ENCODE measurements at regions not wholly inside any gene's neighbourhood (a gene's known extent, or its start where the extent isn't known, plus 50 kb on each side); places are given as distances from the start of the nearest gene placed in this dataset.
A peak's percentile ranks its signal among the peaks of the same experiment; 100 is the strongest.

DNA sequence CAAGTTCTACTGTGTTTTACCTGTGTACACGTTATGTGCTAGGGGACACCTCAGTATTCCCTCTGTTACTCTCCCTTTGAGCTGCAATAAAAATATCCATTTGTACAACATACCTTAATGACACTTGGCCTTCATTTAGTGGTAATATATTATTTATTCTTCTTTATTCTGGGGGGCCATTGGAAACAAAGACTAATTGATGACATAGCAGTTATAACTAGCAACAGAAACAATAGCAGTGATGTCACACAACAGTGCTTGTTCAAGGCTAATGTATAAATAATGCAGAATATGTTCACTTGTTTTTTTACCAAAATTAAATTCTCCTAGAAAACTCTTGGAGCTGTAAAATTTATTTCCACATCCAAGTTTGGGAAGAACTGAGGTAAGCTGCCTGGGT is 92.2 kb upstream of the FAM83B start:
- H3K27me3 ChIP-seq (ENCODE audit: control insufficient read depth, insufficient read depth, low read length) = no peaks in the 10 kb centered on the region
- H3K27ac ChIP-seq (ENCODE audit: low read depth, low read length) = no peak overlapping the region
- H3K4me1 ChIP-seq (ENCODE audit: control insufficient read depth, insufficient read depth, low read length) = peaks cover 10% of the 10 kb centered on the region
- no peak overlapping the region for H3K4me3 ChIP-seq (ENCODE audit: low read depth, low read length)
- H3K9me3 ChIP-seq (ENCODE audit: control insufficient read depth, insufficient read depth, low read depth, low read length) = no peaks in the 10 kb centered on the region
- H3K36me3 ChIP-seq (ENCODE audit: control insufficient read depth, insufficient read depth, low read length) = no peaks in the 10 kb centered on the region
- H3K9ac ChIP-seq (ENCODE audit: low read length) = no peak overlapping the region

DNA sequence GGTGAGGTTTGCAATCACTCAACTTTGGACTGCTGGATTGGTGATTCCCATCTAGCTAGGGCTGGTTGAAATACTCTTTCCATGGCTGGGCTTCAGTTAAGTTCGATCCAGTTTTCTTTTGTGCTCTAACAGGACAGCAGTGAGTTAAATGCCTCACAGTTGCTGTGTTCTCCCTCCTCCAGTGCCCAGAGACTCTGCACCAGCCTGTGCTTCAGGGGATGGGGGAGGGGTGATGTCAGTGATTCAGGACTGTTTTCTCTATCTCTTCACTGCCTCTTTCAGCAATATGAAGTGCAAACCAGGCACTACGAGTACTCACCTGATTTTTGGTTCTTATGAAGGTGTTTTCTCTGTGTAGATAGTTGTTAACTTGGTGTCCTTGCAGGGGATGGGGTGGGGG is 88.2 kb upstream of the FAM83B start:
- no peaks in the 10 kb centered on the region for H3K9me3 ChIP-seq (ENCODE audit: control insufficient read depth, insufficient read depth, low read depth, low read length)

DNA sequence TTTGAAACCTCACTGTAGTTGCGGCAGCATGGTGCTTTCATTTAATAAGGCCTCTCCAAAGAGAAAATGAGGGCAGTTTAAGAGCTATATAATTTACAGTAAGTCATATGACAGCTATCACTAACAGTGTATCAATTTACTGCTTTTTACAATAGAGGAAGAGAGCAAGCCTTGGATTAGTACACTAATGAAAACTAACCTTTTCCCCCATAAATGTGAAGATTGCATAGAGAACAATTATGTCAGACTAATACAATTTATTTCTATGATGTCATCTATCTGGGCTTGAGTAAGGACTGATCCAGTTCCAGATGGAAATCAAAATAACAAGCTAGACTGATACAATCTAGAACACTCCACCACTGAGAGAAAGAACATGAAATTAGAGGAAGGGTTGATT is 78.1 kb upstream of the FAM83B start:
- no peaks in the 10 kb centered on the region for H3K9me3 ChIP-seq (ENCODE audit: control insufficient read depth, insufficient read depth, low read depth, low read length)
- H3K27me3 ChIP-seq (ENCODE audit: control insufficient read depth, insufficient read depth, low read length) = no peaks in the 10 kb centered on the region
- H3K4me1 ChIP-seq (ENCODE audit: control insufficient read depth, insufficient read depth, low read length) = no peaks in the 10 kb centered on the region
- H3K27ac ChIP-seq (ENCODE audit: low read depth, low read length) = no peak overlapping the region
- H3K9ac ChIP-seq (ENCODE audit: low read length) = no peak overlapping the region
- H3K4me3 ChIP-seq (ENCODE audit: low read depth, low read length) = no peak overlapping the region
- no peaks in the 10 kb centered on the region for H3K36me3 ChIP-seq (ENCODE audit: control insufficient read depth, insufficient read depth, low read length)

More for the DNA sequence above, 88.2 kb upstream of the FAM83B start:
- Histone ChIP-seq H3K4me3 (ENCODE audit: low read depth, low read length) (no peak overlapping the region), H3K27me3 (ENCODE audit: control insufficient read depth, insufficient read depth, low read length) (no peaks in the 10 kb centered on the region), H3K9ac (ENCODE audit: low read length) (no peak overlapping the region), H3K27ac (ENCODE audit: low read depth, low read length) (no peak overlapping the region), H3K36me3 (ENCODE audit: control insufficient read depth, insufficient read depth, low read length) (no peaks in the 10 kb centered on the region), H3K4me1 (ENCODE audit: control insufficient read depth, insufficient read depth, low read length) (peaks cover 10% of the 10 kb centered on the region)

DNA sequence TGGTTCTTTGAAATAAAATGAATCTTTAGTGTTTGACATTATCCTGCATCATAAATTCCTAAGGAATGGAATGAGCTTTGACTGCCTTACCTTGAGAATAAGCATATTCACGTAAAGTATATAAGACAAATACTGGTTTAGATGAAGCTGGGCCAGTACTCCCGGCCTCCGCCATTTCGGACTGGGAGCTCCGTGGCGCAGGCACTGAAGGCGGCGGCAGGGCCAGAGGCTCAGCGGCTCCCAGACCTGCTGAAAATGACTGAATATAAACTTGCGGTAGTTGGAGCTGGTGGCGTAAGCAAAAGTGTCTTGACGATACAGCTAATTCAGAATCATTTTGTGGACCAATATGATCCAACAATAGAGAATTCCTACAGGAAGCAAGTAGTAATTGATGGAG is 76.2 kb upstream of the FAM83B start:
- no peak overlapping the region for H3K27ac ChIP-seq (ENCODE audit: low read depth, low read length)
- no peaks in the 10 kb centered on the region for H3K9me3 ChIP-seq (ENCODE audit: control insufficient read depth, insufficient read depth, low read depth, low read length)
- no peaks in the 10 kb centered on the region for H3K4me1 ChIP-seq (ENCODE audit: control insufficient read depth, insufficient read depth, low read length)
- no peaks in the 10 kb centered on the region for H3K27me3 ChIP-seq (ENCODE audit: control insufficient read depth, insufficient read depth, low read length)
- H3K36me3 ChIP-seq (ENCODE audit: control insufficient read depth, insufficient read depth, low read length) = no peaks in the 10 kb centered on the region
- no peak overlapping the region for H3K4me3 ChIP-seq (ENCODE audit: low read depth, low read length)
- no peak overlapping the region for H3K9ac ChIP-seq (ENCODE audit: low read length)

DNA sequence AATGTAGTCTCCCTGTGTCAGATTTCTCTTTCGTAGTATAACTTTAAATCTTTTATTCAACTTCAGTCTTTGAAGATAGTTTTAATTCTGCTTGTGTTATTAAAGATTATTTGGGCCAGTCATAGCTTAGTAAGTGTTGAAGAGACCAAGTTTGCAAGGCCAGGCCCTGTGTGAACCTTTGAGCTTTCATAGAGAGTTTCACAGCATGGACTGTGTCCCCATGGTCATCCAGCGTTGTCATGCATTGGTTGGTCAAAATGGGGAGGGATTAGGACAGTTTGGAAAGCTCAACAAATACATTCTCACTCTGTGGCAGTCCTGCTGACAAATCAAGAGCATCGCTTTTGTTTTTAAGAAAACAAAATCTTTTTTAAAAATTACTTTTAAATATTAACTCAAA is 74.6 kb upstream of the FAM83B start:
- Histone ChIP-seq H3K9ac (ENCODE audit: low read length) (no peak overlapping the region), H3K4me3 (ENCODE audit: low read depth, low read length) (no peak overlapping the region), H3K27ac (ENCODE audit: low read depth, low read length) (no peak overlapping the region), H3K4me1 (ENCODE audit: control insufficient read depth, insufficient read depth, low read length) (0 out of 2 replicates have a peak, but pooled peaks cover under 1% of the 10 kb centered on the region), H3K9me3 (ENCODE audit: control insufficient read depth, insufficient read depth, low read depth, low read length) (no peaks in the 10 kb centered on the region), H3K27me3 (ENCODE audit: control insufficient read depth, insufficient read depth, low read length) (no peaks in the 10 kb centered on the region), H3K36me3 (ENCODE audit: control insufficient read depth, insufficient read depth, low read length) (no peaks in the 10 kb centered on the region)

DNA sequence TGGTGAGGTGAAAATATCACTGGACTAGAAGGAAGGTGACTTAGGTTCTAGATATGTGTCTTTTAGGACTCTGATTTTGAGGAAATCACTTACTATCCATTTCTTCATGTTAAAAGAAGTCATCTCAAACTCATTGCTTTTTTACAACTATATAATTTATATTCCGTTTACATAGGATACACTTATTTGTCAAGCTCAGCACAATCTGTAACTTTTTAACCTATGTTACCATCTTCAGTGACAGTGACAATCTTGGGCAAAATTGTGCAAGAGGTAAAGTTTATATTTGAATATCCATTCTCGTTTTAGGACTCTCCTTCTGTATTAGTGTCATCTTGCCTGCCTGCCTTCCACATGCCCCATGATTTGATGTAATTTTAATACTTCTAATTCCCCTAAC is 74.0 kb upstream of the FAM83B start:
- Histone ChIP-seq H3K36me3 (ENCODE audit: control insufficient read depth, insufficient read depth, low read length) (no peaks in the 10 kb centered on the region), H3K9ac (ENCODE audit: low read length) (no peak overlapping the region), H3K27me3 (ENCODE audit: control insufficient read depth, insufficient read depth, low read length) (no peaks in the 10 kb centered on the region), H3K4me3 (ENCODE audit: low read depth, low read length) (no peak overlapping the region), H3K9me3 (ENCODE audit: control insufficient read depth, insufficient read depth, low read depth, low read length) (no peaks in the 10 kb centered on the region), H3K4me1 (ENCODE audit: control insufficient read depth, insufficient read depth, low read length) (peaks cover 7% of the 10 kb centered on the region), H3K27ac (ENCODE audit: low read depth, low read length) (no peak overlapping the region)

DNA sequence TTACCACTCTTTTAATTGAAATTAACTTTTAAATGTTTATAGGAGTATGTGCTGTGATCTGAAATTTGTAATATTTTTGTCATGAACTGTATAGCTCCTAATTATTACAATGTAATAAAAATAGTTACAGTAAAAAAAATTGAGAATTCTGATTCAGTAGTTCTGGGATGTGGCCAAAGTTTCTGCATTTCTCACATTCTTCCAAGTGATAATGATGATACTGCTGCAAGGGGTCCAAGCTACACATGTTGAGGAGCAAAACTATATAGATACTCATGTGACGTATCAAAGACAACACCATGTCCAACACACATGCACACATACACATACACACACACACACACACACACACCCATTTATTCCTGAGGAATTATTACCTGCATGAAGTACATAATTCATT is 71.0 kb upstream of the FAM83B start:
- H3K27me3 ChIP-seq (ENCODE audit: control insufficient read depth, insufficient read depth, low read length) = no peaks in the 10 kb centered on the region
- H3K9me3 ChIP-seq (ENCODE audit: control insufficient read depth, insufficient read depth, low read depth, low read length) = no peaks in the 10 kb centered on the region
- no peaks in the 10 kb centered on the region for H3K36me3 ChIP-seq (ENCODE audit: control insufficient read depth, insufficient read depth, low read length)
- no peak overlapping the region for H3K4me3 ChIP-seq (ENCODE audit: low read depth, low read length)
- H3K4me1 ChIP-seq (ENCODE audit: control insufficient read depth, insufficient read depth, low read length) = peaks cover 8% of the 10 kb centered on the region
- no peak overlapping the region for H3K9ac ChIP-seq (ENCODE audit: low read length)
- no peak overlapping the region for H3K27ac ChIP-seq (ENCODE audit: low read depth, low read length)

DNA sequence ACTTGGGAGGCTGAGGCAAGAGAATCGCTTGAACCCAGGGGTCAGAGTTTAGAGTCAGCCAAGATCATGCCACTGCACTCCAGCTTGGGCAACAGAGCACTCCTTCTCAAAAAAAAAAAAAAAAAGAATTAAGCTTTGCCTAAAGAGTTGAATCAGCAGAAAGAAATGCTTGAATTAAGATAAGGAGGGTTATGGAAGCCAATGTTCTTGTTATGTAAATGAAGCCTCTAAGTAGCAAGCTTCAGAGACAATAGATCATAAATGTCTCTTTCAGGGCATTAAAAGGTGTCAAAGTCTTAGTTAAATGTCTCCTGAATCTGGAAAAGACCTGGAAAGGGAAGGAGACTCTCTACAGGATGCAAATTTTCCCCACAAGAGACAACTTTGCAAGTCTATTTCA is 69.7 kb upstream of the FAM83B start:
- peaks cover 8% of the 10 kb centered on the region for H3K4me1 ChIP-seq (ENCODE audit: control insufficient read depth, insufficient read depth, low read length)
- H3K4me3 ChIP-seq (ENCODE audit: low read depth, low read length) = no peak overlapping the region; the same call in 1 of the 2 replicates
- no peaks in the 10 kb centered on the region for H3K27me3 ChIP-seq (ENCODE audit: control insufficient read depth, insufficient read depth, low read length)
- no peaks in the 10 kb centered on the region for H3K36me3 ChIP-seq (ENCODE audit: control insufficient read depth, insufficient read depth, low read length)
- no peaks in the 10 kb centered on the region for H3K9me3 ChIP-seq (ENCODE audit: control insufficient read depth, insufficient read depth, low read depth, low read length)
- H3K9ac ChIP-seq (ENCODE audit: low read length) = no peak overlapping the region
- peak overlapping the region; percentile 80; the same call in 1 of the 2 replicates for H3K27ac ChIP-seq (ENCODE audit: low read depth, low read length)

DNA sequence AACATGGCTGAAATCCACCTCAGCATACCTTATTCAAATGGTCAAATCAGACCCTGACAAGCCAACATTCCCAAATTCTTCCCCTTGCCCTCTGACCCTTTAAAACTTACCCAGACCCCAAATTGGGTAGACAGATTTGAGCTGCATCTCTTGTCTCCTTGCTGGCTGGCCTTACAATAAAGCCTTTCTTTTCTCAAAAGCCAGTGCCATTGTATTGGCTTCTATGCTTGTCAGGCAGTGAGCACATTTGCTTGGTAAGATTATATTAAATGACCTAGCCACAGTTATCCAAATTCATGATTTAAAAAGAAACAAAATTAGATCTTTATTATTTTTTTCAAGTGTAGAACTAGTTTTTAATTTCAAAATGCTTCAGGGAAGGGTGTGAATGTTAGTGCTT is 67.8 kb upstream of the FAM83B start:
- no peak overlapping the region for H3K27ac ChIP-seq (ENCODE audit: low read depth, low read length)
- no peaks in the 10 kb centered on the region for H3K36me3 ChIP-seq (ENCODE audit: control insufficient read depth, insufficient read depth, low read length)
- H3K9me3 ChIP-seq (ENCODE audit: control insufficient read depth, insufficient read depth, low read depth, low read length) = no peaks in the 10 kb centered on the region
- peaks cover 8% of the 10 kb centered on the region for H3K4me1 ChIP-seq (ENCODE audit: control insufficient read depth, insufficient read depth, low read length)
- H3K9ac ChIP-seq (ENCODE audit: low read length) = no peak overlapping the region
- H3K4me3 ChIP-seq (ENCODE audit: low read depth, low read length) = no peak overlapping the region
- no peaks in the 10 kb centered on the region for H3K27me3 ChIP-seq (ENCODE audit: control insufficient read depth, insufficient read depth, low read length)

DNA sequence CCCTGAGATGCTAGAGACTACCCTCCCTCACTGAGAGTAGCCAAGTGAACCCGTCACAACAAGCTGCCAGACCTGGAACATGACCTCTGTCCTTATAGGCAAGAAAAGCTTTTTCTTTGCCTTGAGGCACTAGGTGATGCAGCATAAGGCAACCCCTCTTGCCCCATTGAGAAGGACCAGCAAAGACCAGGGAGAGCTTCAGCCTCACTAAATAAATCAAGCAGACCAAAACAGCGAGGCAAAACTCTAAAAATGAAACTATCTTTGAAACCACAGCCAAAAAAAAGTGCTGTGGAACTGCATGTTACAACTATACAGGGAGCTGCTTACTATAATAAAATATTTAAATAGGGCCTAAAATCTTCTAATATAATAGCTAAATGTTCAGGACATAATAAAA is 62.6 kb upstream of the FAM83B start:
- Histone ChIP-seq H3K9me3 (ENCODE audit: control insufficient read depth, insufficient read depth, low read depth, low read length) (no peaks in the 10 kb centered on the region), H3K9ac (ENCODE audit: low read length) (no peak overlapping the region), H3K36me3 (ENCODE audit: control insufficient read depth, insufficient read depth, low read length) (no peaks in the 10 kb centered on the region), H3K4me1 (ENCODE audit: control insufficient read depth, insufficient read depth, low read length) (peaks cover 3% of the 10 kb centered on the region; the same call in 1 of the 2 replicates), H3K27me3 (ENCODE audit: control insufficient read depth, insufficient read depth, low read length) (no peaks in the 10 kb centered on the region), H3K27ac (ENCODE audit: low read depth, low read length) (no peak overlapping the region), H3K4me3 (ENCODE audit: low read depth, low read length) (no peak overlapping the region)

DNA sequence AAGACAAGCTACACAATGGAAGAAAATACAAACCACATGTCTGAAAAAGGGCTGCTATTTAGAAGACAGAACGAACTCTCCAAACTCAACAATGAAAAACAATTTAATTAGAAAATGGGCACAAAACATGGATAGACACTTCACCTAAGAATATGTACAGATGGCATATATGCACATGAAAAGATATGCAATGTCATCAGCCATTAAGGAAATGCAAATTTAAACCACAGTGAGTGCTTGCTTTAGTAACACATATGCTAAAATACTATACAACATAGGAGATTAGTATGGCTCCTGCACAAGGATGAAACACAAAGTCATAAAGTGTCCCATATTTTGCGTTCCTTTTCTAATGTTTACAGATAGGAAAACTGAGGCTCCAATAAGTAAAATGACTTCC is 60.4 kb upstream of the FAM83B start:
- H3K27ac ChIP-seq (ENCODE audit: low read depth, low read length) = no peak overlapping the region
- no peak overlapping the region for H3K9ac ChIP-seq (ENCODE audit: low read length)
- no peaks in the 10 kb centered on the region for H3K9me3 ChIP-seq (ENCODE audit: control insufficient read depth, insufficient read depth, low read depth, low read length)
- peaks cover 3% of the 10 kb centered on the region; the same call in 1 of the 2 replicates for H3K4me1 ChIP-seq (ENCODE audit: control insufficient read depth, insufficient read depth, low read length)
- H3K4me3 ChIP-seq (ENCODE audit: low read depth, low read length) = no peak overlapping the region
- no peaks in the 10 kb centered on the region for H3K36me3 ChIP-seq (ENCODE audit: control insufficient read depth, insufficient read depth, low read length)
- no peaks in the 10 kb centered on the region for H3K27me3 ChIP-seq (ENCODE audit: control insufficient read depth, insufficient read depth, low read length)

DNA sequence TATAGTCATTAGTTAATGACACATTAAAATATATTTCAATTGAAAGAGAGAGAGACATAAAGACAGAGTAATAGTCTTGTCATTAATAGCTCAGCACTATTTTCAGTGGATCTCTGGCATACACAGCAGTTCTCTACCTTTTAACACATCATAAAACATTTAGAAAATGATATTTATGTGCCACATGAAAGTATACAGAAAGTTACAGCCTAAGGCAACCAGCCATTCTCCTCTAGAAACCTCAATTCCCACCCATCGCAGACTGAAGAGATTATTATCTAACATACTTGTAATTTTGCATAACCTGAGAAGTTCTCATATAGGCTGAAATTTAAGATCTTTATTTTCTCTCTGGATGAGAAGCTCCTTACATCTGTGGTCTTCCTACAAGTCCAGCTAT is 58.7 kb upstream of the FAM83B start:
- Histone ChIP-seq H3K4me3 (ENCODE audit: low read depth, low read length) (no peak overlapping the region), H3K27ac (ENCODE audit: low read depth, low read length) (no peak overlapping the region), H3K9ac (ENCODE audit: low read length) (no peak overlapping the region), H3K9me3 (ENCODE audit: control insufficient read depth, insufficient read depth, low read depth, low read length) (no peaks in the 10 kb centered on the region), H3K4me1 (ENCODE audit: control insufficient read depth, insufficient read depth, low read length) (peaks cover 3% of the 10 kb centered on the region; the same call in 1 of the 2 replicates), H3K27me3 (ENCODE audit: control insufficient read depth, insufficient read depth, low read length) (no peaks in the 10 kb centered on the region), H3K36me3 (ENCODE audit: control insufficient read depth, insufficient read depth, low read length) (no peaks in the 10 kb centered on the region)
